DMS 273 treated with DMSO at 0.1 percent for 48 hours (cell line): ENCODE measurements at regions not wholly inside any gene's neighbourhood (a gene's known extent, or its start where the extent isn't known, plus 50 kb on each side); places are given as distances from the start of the nearest gene placed in this dataset.

Experiments
- DNase-seq: peaks from one replicate; lab custom pipeline; 2025; lab: John Stamatoyannopoulos, UW

GRCh38 chr11:130776061-130776419, 140.2 kb downstream of the SNX19 start:
- DNase-seq, result no peak

- DNase-seq, result no peak
Observed at GRCh38 chr11:130778026-130778425, 138.3 kb downstream of the SNX19 start.

- no peak for DNase-seq
Observed at GRCh38 chr11:130778705-130779104, 137.6 kb downstream of the SNX19 start.

GRCh38 chr11:130779267-130779666, 137.0 kb downstream of the SNX19 start:
- DNase-seq, result no peak

- no peak for DNase-seq
Observed at GRCh38 chr11:130779943-130780342, 136.3 kb downstream of the SNX19 start.

- no peak for DNase-seq
Observed at GRCh38 chr11:130780437-130780836, 135.8 kb downstream of the SNX19 start.

- DNase-seq, result no peak
Observed at GRCh38 chr11:130781931-130782330, 134.3 kb downstream of the SNX19 start.

GRCh38 chr11:130782361-130783222, 133.7 kb downstream of the SNX19 start:
- no peak for DNase-seq

- no peak for DNase-seq
Observed at GRCh38 chr11:130783323-130783722, 133.0 kb downstream of the SNX19 start.

- no peak for DNase-seq
Observed at GRCh38 chr11:130785380-130786116, 130.7 kb downstream of the SNX19 start.

- DNase-seq, result no peak
Observed at GRCh38 chr11:130786586-130786985, 129.7 kb downstream of the SNX19 start.

- no peak for DNase-seq
Observed at GRCh38 chr11:130787092-130787616, 129.1 kb downstream of the SNX19 start.

- no peak for DNase-seq
Observed at GRCh38 chr11:130787973-130788570, 128.2 kb downstream of the SNX19 start.

GRCh38 chr11:130789056-130789640, 127.1 kb downstream of the SNX19 start:
- DNase-seq, result no peak

- DNase-seq, result no peak
Observed at GRCh38 chr11:130790689-130791088, 125.6 kb downstream of the SNX19 start.

GRCh38 chr11:130792772-130793171, 123.5 kb downstream of the SNX19 start:
- no peak for DNase-seq

GRCh38 chr11:130796828-130797227, 119.5 kb downstream of the SNX19 start:
- DNase-seq, result no peak

- no peak for DNase-seq
Observed at GRCh38 chr11:130798280-130798679, 118.0 kb downstream of the SNX19 start.

- DNase-seq, result no peak
Observed at GRCh38 chr11:130798801-130799200, 117.5 kb downstream of the SNX19 start.

GRCh38 chr11:130801333-130802122, 114.8 kb downstream of the SNX19 start:
- no peak for DNase-seq

- DNase-seq, result no peak
Observed at GRCh38 chr11:130802567-130802966, 113.7 kb downstream of the SNX19 start.
